DMS114 treated with DMSO at 0.1 percent for 48 hours (cell line): ENCODE measurements at regions not wholly inside any gene's neighbourhood (a gene's known extent, or its start where the extent isn't known, plus 50 kb on each side); places are given as distances from the start of the nearest gene placed in this dataset.

Experiments used
- DNase-seq: peaks from one replicate; lab custom pipeline; 2025; ENCODE audit not compliant: unreplicated experiment; lab: John Stamatoyannopoulos, UW

DNA sequence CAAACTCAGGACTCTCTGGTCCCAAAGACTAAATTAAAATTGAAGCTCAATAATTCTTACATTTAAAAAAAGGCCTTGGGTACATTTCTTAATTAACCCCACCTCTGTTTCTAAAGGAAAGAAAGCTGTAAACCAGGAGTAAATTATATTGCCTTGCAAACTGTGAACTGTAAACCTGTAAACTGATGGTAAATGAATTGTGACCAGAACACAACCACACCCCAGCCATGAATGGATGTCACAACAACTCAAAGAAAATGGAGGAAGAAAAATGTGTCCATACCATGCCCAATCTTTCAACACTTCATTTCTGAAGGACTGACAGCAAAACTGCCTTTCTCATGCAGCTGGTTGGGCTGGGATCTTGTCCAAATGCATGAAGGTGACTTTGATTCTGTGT lies 171.3 kb upstream of the C1orf87 start:
- no peak for DNase-seq

- no peak for DNase-seq
Measured at GRCh38 chr1:60235275-60235674, 161.7 kb upstream of the C1orf87 start.

- no peak for DNase-seq
Measured at GRCh38 chr1:60234776-60235175, 161.2 kb upstream of the C1orf87 start.

DNA sequence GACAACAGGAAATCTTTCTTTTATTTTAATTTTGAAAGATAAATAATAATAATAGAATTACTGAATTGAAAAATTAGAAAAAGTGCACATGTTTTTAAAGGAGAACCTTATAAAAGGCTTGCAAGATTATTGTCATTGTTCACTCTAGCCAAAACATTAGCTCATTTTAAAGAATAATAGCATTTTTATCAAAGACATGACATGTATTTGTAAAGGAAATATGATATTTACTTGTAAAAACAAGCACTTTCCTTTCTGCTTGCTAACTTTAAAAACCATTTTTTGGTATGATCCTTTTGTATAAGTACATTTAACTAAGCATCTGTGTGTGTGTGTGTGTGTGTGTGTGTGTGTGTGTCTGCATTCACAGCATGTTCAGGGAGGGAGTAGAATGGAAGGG lies 156.3 kb upstream of the C1orf87 start:
- DNase-seq = no peak

- no peak for DNase-seq
Measured at GRCh38 chr1:60228041-60228491, 154.5 kb upstream of the C1orf87 start.

- DNase-seq = no peak
Measured at GRCh38 chr1:60227601-60228000, 154.0 kb upstream of the C1orf87 start.

- no peak for DNase-seq
Measured at GRCh38 chr1:60225486-60225885, 151.9 kb upstream of the C1orf87 start.

DNA sequence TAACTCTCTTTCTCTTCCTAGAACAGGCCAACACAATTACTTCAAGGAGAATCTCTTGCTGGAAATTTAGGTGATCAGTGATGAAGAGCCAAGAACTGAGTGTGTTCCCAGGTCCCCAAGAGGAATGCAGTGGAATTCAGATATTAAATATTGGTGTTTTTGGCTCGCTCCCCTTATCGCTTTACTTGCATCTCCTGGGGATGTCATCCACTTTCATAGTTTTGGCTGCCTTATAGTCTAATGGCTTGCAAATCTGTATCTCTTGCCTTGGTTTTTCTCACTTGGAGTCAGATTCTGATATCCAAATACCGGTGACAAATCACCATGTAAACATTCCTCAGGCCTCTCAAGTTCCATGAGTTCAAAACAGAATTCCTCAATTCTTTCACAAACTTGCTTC lies 151.0 kb upstream of the C1orf87 start:
- DNase-seq = no peak

DNA sequence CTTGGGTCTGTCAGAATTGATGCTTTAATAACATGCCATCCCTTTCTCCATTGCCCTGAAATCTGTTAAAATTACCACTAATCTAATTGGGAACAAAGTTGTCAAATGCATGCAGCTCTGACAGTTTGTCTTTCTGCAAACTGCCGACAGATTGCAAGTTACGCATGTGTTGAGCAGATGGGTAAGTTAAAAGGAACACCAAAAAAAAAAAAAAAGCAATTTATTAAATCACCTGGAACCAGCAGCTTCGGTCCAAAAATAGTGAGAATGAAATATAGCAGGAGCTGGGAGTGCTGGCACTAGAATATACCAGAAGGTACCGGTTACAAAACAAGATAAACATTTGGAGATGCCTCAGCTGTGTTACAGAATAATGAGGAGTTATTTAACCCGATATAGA lies 149.6 kb upstream of the C1orf87 start:
- DNase-seq = no peak

DNA sequence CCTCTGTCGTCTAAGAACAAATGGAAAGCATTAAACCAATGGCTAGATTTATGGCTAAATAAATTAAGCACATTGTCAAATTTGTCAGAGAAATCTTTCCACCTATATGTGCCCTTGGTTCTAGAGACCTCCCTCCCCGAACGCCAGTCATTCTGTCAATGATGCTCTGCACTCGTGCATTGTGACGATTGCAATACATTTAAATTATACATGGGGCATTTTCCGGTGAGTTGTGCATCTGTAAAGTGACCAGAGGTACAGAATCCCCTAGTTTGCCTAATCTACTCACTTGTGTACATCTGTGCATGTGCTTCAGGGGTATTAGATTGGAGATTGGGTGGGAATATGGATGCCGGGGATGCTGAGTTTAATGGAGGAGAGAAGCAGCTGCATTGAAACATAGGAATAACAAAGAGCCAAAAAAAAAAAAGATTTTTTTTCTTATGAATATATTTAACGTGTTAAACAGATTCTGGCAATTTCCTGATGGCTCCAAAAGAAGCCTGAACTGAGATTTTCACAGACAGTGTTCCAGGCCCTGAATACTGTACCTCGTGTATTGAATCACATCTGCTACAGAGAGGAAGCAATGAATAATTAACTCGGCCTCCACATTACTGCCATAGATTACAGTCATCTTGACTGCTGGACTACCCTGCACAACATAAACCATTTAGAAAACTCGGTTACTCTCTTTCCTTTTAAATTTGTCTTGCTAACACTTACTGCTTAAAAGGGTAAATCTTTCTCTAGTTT lies 149.0 kb upstream of the C1orf87 start:
- no peak for DNase-seq

GRCh38 chr1:60213253-60213652 lies 139.7 kb upstream of the C1orf87 start:
- DNase-seq = no peak

- no peak for DNase-seq
Measured at GRCh38 chr1:60196026-60196425, 122.5 kb upstream of the C1orf87 start.

GRCh38 chr1:60185684-60186083 lies 112.1 kb upstream of the C1orf87 start:
- DNase-seq = no peak

DNA sequence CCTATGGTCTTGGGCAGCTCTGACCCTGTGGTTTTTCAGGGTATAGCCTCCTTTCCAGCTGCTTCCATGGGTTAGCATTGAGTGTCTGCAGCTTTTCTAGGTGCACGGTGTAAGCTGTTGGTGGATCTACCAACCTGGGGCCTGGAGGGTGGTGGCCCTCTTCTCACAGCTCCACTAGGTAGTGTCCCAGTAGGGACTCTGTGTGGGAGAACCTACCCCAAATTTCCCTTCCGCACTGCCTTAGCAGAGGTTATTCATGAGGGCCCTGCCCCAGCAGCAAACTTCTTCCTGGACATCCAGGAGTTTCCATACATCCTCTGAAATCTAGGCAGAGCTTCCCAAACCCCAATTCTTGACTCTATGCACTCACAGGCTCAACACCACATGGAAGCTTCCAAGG lies 111.0 kb upstream of the C1orf87 start:
- no peak for DNase-seq

DNA sequence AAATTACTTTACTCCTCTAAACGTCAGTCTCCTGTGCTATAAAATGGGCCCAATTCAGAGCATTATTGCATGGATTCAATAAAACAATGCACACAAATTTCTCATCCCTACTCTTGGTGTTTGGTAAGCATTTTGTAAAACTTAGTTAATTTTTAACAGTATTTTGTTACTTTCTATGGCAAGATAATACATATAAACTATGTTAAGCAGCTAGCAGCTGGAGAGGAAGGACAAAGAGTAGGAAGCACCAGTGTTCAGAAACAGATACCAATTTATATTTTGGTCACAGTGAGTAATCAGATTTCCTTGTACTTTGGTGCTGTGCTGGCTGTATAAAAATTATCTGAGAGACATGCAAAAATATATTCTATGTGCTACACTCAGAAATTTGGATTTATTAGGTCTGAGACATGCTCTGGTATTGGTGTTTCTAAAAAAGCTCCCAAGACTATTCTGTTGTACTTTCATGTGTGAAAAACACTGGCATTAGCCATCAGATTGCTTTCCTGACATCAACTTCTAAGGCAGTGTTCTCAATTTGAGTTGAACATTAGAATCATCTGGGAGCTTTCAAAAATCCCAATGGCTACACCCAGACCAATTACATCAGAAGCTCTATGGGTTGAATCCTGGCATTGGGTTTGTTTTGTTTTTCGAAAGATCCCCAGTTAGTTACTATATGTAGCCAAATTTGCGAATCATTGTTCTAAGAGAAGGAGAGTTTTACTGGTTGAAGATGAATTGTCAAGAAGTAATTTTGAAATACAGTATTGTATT lies 100.3 kb upstream of the C1orf87 start:
- no peak for DNase-seq

GRCh38 chr1:60173006-60173405 lies 99.4 kb upstream of the C1orf87 start:
- DNase-seq = no peak

GRCh38 chr1:60171801-60172200 lies 98.2 kb upstream of the C1orf87 start:
- DNase-seq = no peak

- DNase-seq = no peak
Measured at GRCh38 chr1:60170709-60171108, 97.1 kb upstream of the C1orf87 start.

DNA sequence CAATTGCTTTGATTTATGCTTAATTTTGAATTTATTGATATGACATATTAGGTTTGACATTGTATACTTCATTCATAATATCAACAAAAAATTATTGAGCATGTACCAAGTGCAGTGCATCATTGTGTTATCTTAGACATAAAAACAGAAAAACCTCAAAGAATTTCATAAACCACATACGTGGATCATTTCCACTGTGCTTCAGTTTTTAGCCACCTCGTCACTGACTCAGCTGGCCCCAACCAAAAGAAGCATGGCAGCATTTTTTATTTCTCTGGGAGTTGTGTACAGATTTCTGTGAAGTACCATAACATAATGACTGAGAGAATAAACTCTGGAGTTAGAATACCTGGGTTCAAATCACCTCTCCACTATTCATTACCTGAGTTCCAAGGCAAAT lies 95.6 kb upstream of the C1orf87 start:
- DNase-seq = no peak

DNA sequence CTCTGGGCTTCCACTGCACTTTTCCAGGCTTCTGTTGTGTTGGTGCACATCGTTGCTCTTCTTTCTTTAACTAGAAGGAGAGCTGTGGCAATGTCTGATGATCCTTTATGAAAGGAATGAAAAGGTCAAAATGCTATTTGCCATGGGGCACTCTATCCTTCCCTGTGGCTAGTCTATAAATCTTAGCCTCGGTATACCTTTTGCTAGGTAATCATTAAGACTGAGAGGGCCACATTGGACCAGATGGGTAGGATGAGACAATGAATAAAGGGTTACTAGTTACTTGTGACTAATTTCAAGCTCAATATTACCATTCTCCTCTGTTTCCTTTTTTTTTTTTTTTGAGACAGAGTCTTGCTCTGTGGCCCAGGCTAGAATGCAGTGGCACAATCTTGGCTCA lies 89.4 kb upstream of the C1orf87 start:
- no peak for DNase-seq

- no peak for DNase-seq
Measured at GRCh38 chr1:60160141-60160540, 86.6 kb upstream of the C1orf87 start.

GRCh38 chr1:60156371-60156770 lies 82.8 kb upstream of the C1orf87 start:
- no peak for DNase-seq

GRCh38 chr1:60153961-60154360 lies 80.4 kb upstream of the C1orf87 start:
- no peak for DNase-seq
